ENCODE measurements at regions not wholly inside any gene's neighbourhood (a gene's known extent, or its start where the extent isn't known, plus 50 kb on each side); places are given as distances from the start of the nearest gene placed in this dataset.
A peak's percentile ranks its signal among the peaks of the same experiment; 100 is the strongest.

DNA sequence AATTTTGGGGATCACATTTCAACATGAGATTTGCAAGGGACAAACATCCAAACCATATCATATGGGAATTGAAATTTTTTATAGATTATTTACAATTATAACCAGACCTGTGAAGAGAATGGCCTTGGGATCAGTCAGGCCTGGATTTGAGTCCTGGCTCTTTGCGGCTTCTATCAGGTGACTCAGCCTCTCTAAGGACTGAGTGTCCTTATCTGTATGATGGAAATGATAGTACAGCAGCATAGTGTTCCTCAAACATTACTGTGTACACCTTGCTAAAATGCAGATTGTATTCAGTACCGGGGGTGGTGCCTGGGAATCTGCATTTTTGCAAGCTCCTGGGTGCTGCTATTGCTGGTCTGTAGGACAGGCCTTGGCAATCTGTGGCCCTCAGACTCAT lies 206.7 kb upstream of the PROK2 start:
- Histone ChIP-seq H3K27me3 (ENCODE audit: insufficient read depth, poor library complexity, severe bottlenecking) (no peaks in the 10 kb centered on the region), H3K9me3 (ENCODE audit: severe bottlenecking) (no peaks in the 10 kb centered on the region), H3K27ac (ENCODE audit: poor library complexity, severe bottlenecking) (no peak overlapping the region), H3K4me1 (ENCODE audit: insufficient read depth, poor library complexity, severe bottlenecking) (no peaks in the 10 kb centered on the region), H3K36me3 (ENCODE audit: low read depth) (no peaks in the 10 kb centered on the region), H3K4me3 (ENCODE audit: severe bottlenecking) (no peak overlapping the region)
- DNase-seq (ENCODE audit: low spot score): no peak
- TF ChIP-seq, protein P1, sequence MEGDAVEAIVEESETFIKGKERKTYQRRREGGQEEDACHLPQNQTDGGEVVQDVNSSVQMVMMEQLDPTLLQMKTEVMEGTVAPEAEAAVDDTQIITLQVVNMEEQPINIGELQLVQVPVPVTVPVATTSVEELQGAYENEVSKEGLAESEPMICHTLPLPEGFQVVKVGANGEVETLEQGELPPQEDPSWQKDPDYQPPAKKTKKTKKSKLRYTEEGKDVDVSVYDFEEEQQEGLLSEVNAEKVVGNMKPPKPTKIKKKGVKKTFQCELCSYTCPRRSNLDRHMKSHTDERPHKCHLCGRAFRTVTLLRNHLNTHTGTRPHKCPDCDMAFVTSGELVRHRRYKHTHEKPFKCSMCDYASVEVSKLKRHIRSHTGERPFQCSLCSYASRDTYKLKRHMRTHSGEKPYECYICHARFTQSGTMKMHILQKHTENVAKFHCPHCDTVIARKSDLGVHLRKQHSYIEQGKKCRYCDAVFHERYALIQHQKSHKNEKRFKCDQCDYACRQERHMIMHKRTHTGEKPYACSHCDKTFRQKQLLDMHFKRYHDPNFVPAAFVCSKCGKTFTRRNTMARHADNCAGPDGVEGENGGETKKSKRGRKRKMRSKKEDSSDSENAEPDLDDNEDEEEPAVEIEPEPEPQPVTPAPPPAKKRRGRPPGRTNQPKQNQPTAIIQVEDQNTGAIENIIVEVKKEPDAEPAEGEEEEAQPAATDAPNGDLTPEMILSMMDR (IDR thresholded peaks at IDR 0.05; ENCODE audit: poor library complexity, severe bottlenecking): no peak
- no peak for ATAC-seq (ENCODE audit: low read depth)

GRCh38 chr3:71991046-71991445 lies 206.1 kb upstream of the PROK2 start:
- no peak for ATAC-seq (ENCODE audit: low read depth)
- no peaks in the 10 kb centered on the region for H3K4me1 ChIP-seq (ENCODE audit: insufficient read depth, poor library complexity, severe bottlenecking)

GRCh38 chr3:71990545-71990944 lies 205.6 kb upstream of the PROK2 start:
- ATAC-seq (ENCODE audit: low read depth): no peak
- Histone ChIP-seq H3K27me3 (ENCODE audit: insufficient read depth, poor library complexity, severe bottlenecking) (no peaks in the 10 kb centered on the region), H3K4me1 (ENCODE audit: insufficient read depth, poor library complexity, severe bottlenecking) (no peaks in the 10 kb centered on the region), H3K36me3 (ENCODE audit: low read depth) (no peaks in the 10 kb centered on the region), H3K27ac (ENCODE audit: poor library complexity, severe bottlenecking) (no peak overlapping the region), H3K9me3 (ENCODE audit: severe bottlenecking) (no peaks in the 10 kb centered on the region), H3K4me3 (ENCODE audit: severe bottlenecking) (no peak overlapping the region)
- TF ChIP-seq, protein P1 (IDR thresholded peaks at IDR 0.05; ENCODE audit: poor library complexity, severe bottlenecking): no peak
- DNase-seq (ENCODE audit: low spot score): no peak

More at GRCh38 chr3:71991046-71991445, 206.1 kb upstream of the PROK2 start:
- no peak for DNase-seq (ENCODE audit: low spot score)
- Histone ChIP-seq H3K9me3 (ENCODE audit: severe bottlenecking) (no peaks in the 10 kb centered on the region), H3K27me3 (ENCODE audit: insufficient read depth, poor library complexity, severe bottlenecking) (no peaks in the 10 kb centered on the region), H3K36me3 (ENCODE audit: low read depth) (no peaks in the 10 kb centered on the region), H3K27ac (ENCODE audit: poor library complexity, severe bottlenecking) (no peak overlapping the region), H3K4me3 (ENCODE audit: severe bottlenecking) (no peak overlapping the region)
- TF ChIP-seq, protein P1 (IDR thresholded peaks at IDR 0.05; ENCODE audit: poor library complexity, severe bottlenecking): no peak

DNA sequence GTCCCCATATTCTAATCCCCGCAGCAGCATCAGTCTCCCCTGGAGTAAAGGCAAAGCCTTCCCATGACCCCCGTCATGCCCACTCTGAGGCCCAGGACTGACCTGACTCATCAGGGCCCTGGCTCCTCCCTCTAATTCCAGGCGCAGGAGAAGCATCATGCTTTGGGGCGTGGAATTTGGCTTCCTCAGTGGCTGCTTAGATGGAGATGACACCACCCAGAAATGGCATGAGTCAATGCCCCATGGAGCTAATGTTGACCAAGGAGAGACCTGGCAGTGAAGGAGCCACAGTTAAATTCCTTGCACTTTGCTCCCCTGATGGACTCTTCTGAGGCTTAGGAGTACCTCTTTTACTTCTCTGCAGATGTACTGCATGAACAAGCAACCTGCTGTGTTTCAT lies 204.2 kb upstream of the PROK2 start:
- Histone ChIP-seq H3K36me3 (ENCODE audit: low read depth) (no peaks in the 10 kb centered on the region), H3K27me3 (ENCODE audit: insufficient read depth, poor library complexity, severe bottlenecking) (no peaks in the 10 kb centered on the region), H3K9me3 (ENCODE audit: severe bottlenecking) (no peaks in the 10 kb centered on the region), H3K27ac (ENCODE audit: poor library complexity, severe bottlenecking) (no peak overlapping the region), H3K4me1 (ENCODE audit: insufficient read depth, poor library complexity, severe bottlenecking) (no peaks in the 10 kb centered on the region), H3K4me3 (ENCODE audit: severe bottlenecking) (no peak overlapping the region)
- ATAC-seq (ENCODE audit: low read depth) (peak; percentile 73), DNase-seq (ENCODE audit: low spot score) (no peak)
- TF ChIP-seq, protein P1 (IDR thresholded peaks at IDR 0.05; ENCODE audit: poor library complexity, severe bottlenecking): no peak

DNA sequence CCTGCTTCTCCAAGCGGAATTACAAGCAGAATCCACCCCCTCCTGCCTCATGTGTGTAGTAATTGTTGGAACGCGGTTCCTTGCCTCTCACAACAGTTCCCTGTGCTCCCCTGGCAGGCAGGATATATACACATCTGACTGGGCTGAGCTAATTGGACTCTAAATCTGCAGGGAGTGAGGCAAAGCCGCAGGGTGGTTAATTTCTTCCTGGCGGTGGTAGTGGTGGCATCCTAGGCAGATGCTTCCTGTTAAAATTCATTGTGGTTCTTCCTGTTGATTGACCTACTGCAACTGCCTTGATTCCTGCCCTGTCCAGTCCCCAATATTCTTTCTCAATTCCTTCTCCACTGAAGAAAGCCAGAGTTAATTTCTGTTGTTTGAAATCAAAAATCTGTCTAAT lies 202.9 kb upstream of the PROK2 start:
- Histone ChIP-seq H3K27me3 (ENCODE audit: insufficient read depth, poor library complexity, severe bottlenecking) (no peaks in the 10 kb centered on the region), H3K4me1 (ENCODE audit: insufficient read depth, poor library complexity, severe bottlenecking) (peaks cover 9% of the 10 kb centered on the region), H3K4me3 (ENCODE audit: severe bottlenecking) (no peak overlapping the region), H3K9me3 (ENCODE audit: severe bottlenecking) (no peaks in the 10 kb centered on the region), H3K36me3 (ENCODE audit: low read depth) (no peaks in the 10 kb centered on the region), H3K27ac (ENCODE audit: poor library complexity, severe bottlenecking) (no peak overlapping the region)
- DNase-seq (ENCODE audit: low spot score) (no peak), ATAC-seq (ENCODE audit: low read depth) (no peak)
- TF ChIP-seq, protein P1 (IDR thresholded peaks at IDR 0.05; ENCODE audit: poor library complexity, severe bottlenecking): no peak
